ENCODE measurements at regions not wholly inside any gene's neighbourhood (a gene's known extent, or its start where the extent isn't known, plus 50 kb on each side); places are given as distances from the start of the nearest gene placed in this dataset.
"Not testable (repeated sequence)": the region's sequence is repeated elsewhere in the genome, so short reads cannot be mapped to it uniquely, and the experiment has no call there.

DNA sequence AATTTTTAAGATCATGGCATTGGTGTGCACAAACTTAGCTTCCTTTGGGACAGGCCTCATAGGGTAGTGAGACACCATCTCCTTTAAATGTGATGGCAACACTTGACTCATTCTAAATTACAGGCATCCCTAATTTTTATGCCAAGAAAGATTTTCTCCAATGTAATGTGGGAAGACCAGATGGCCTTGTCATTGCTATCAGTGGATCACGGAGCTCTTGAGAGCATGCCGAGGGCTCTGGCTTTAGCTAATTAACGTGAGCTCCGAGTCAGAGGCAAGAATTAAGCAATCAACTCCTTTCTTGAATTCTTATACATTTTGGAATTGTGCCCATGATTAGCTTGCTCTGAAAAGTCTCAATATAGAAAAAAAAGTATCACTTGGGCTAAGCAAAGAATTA is 215.8 kb downstream of the LRRC70 start:
- WGBS, 10 experiments: 0 to 100% (median 80%) methylated on average over 1 to 4 of the region's 4 CpGs; no CpG with 5 or more reads in 1 of the 10 experiments
- no peak overlapping the region for H3K27ac ChIP-seq
- H3K4me1 ChIP-seq (replicated peaks in 1 of 2): no peaks in the 10 kb centered on the region
- in situ Hi-C loops (cut with MboI; ENCODE audit: low pct_unique_long_range_greater_than_20kb in 2 of 9, low sequenced_read_pairs in 9 of 9, unreplicated experiment in 9 of 9): loop anchor here in 3 of 9 experiments (25.0 kb wide), 1 partner anchor 332 kb away; no protein-coding TSS in a partner anchor
- no peak overlapping the region for H3K4me3 ChIP-seq
- ATAC-seq (replicated peaks in 6 of 8): no peak

DNA sequence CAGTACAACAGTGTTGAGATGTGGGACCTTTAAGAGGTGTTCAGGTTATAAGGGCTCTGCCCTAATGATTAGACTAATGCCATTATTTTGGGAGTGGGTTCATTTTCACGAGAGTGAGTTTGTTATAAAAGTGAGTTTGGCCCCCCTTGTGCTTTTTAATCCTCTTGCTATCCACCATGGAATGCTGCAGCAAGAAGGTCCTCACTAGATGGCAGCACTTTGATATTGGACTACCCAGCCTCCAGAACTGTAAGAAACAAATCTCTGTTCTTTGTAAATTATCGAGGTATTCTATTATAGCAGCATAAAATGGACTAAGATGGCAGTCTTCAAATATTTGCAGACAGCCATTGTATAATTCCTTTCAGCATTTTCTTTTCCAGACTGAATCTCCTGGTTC is 212.4 kb downstream of the LRRC70 start:
- no peak overlapping the region for H3K4me3 ChIP-seq
- in situ Hi-C loops (cut with MboI; ENCODE audit: low pct_unique_long_range_greater_than_20kb in 2 of 9, low sequenced_read_pairs in 9 of 9, unreplicated experiment in 9 of 9): loop anchor here in 3 of 9 experiments (25.0 kb wide), 1 partner anchor 329 kb away; no protein-coding TSS in a partner anchor
- no peaks in the 10 kb centered on the region for H3K4me1 ChIP-seq (replicated peaks in 1 of 2)
- ATAC-seq (replicated peaks in 6 of 8): peak in 2 of 8 experiments; percentile 49 to 74
- WGBS, 10 experiments: 0 to 83% (median 50%) methylated on average over 1 to 2 of the region's 2 CpGs; no CpG with 5 or more reads in 1 of the 10 experiments
- H3K27ac ChIP-seq: no peak overlapping the region

DNA sequence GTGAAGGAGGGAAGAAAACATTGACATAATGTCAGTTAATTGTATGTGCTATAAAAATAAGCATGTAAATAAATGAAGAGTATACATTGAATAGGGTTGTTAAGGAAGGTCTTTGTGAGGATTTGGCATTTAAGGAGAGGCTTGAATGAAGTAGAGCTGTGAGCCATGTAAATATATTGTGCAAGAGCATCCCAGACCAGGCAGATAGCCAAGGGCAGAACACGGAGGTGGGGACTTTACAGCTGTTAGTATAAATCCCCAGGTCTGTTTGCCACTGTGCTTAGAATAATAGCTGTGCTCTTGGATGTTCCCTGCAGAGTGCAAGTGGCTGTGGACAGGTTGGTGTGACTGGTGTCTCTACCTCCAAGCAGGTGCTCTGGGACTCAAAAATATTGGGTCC is 211.7 kb downstream of the LRRC70 start:
- peak in 4 of 8 experiments; percentile 53 to 95 (median 83) for ATAC-seq (replicated peaks in 6 of 8)
- Histone ChIP-seq H3K27ac (no peak overlapping the region), H3K4me1 (replicated peaks in 1 of 2) (no peaks in the 10 kb centered on the region), H3K4me3 (no peak overlapping the region)
- in situ Hi-C loops (cut with MboI; ENCODE audit: low pct_unique_long_range_greater_than_20kb in 2 of 9, low sequenced_read_pairs in 9 of 9, unreplicated experiment in 9 of 9): loop anchor here in 3 of 9 experiments (25.0 kb wide), 1 partner anchor 328 kb away; no protein-coding TSS in a partner anchor
- 0 to 86% (median 39%) methylated on average over 1 of the region's 1 CpG; no CpG with 5 or more reads in 4 of the 10 experiments for WGBS, 10 experiments

GRCh38 chr5:62786099-62786498 is 207.5 kb downstream of the LRRC70 start:
- 11 to 83% (median 63%) methylated on average over 1 of the region's 1 CpG; no CpG with 5 or more reads in 1 of the 10 experiments for WGBS, 10 experiments
- ATAC-seq (replicated peaks in 6 of 8): no peak

GRCh38 chr5:62785588-62785987 is 207.0 kb downstream of the LRRC70 start:
- no peak for ATAC-seq (replicated peaks in 6 of 8)
- Histone ChIP-seq H3K4me1 (replicated peaks in 1 of 2) (no peaks in the 10 kb centered on the region), H3K4me3 (no peak overlapping the region), H3K27ac (no peak overlapping the region)
- WGBS, 10 experiments: 33 to 100% (median 94%) methylated on average over 1 to 6 of the region's 6 CpGs; no CpG with 5 or more reads in 1 of the 10 experiments
- in situ Hi-C loops (cut with MboI; ENCODE audit: low pct_unique_long_range_greater_than_20kb in 2 of 9, low sequenced_read_pairs in 9 of 9, unreplicated experiment in 9 of 9): loop anchor here in 3 of 9 experiments (25.0 kb wide), 1 partner anchor 323 kb away; no protein-coding TSS in a partner anchor

More at GRCh38 chr5:62786099-62786498, 207.5 kb downstream of the LRRC70 start:
- no peaks in the 10 kb centered on the region for H3K4me1 ChIP-seq (replicated peaks in 1 of 2)
- H3K4me3 ChIP-seq: no peak overlapping the region
- in situ Hi-C loops (cut with MboI; ENCODE audit: low pct_unique_long_range_greater_than_20kb in 2 of 9, low sequenced_read_pairs in 9 of 9, unreplicated experiment in 9 of 9): loop anchor here in 3 of 9 experiments (25.0 kb wide), 1 partner anchor 324 kb away; no protein-coding TSS in a partner anchor
- no peak overlapping the region for H3K27ac ChIP-seq

DNA sequence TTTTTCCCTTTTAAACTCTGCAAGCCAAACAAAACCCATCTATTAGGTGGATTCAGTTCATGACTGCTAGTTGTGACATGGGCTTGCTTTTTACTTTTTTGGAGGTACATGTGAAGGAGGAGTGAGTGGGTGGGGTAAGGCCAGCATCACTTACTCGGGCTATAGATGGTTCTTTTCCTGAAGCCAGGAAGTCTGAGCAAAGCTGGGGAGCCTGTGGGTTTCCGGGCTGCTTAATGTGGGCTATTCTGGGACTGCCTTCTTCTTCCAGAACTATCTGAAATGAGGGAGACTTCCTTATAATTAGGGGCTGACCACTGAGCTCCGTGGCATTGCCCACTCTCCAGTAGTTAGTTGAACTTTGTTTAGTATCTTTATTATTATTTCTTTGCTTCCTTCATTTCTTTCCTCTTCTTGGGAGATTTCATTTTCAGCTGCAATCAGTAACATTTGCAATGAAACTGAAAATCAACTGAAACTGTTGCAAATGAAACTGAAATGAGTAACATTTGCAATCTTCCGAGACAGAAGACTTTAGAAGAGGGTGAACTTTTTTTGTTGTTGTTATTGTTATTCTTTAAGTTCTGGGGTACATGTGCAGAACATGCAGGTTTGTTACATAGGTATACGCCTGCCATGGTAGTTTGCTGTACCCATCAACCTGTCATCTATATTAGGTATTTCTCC is 204.9 kb downstream of the LRRC70 start:
- no peaks in the 10 kb centered on the region for H3K4me1 ChIP-seq (replicated peaks in 1 of 2)
- 30 to 100% (median 51%) methylated on average over 1 to 4 of the region's 5 CpGs; no CpG with 5 or more reads in 1 of the 10 experiments for WGBS, 10 experiments
- ATAC-seq (replicated peaks in 6 of 8): no peak
- in situ Hi-C loops (cut with MboI; ENCODE audit: low pct_unique_long_range_greater_than_20kb in 2 of 9, low sequenced_read_pairs in 9 of 9, unreplicated experiment in 9 of 9): loop anchor here in 3 of 9 experiments (25.0 kb wide), 1 partner anchor 321 kb away; no protein-coding TSS in a partner anchor
- H3K4me3 ChIP-seq: no peak overlapping the region
- H3K27ac ChIP-seq: no peak overlapping the region

DNA sequence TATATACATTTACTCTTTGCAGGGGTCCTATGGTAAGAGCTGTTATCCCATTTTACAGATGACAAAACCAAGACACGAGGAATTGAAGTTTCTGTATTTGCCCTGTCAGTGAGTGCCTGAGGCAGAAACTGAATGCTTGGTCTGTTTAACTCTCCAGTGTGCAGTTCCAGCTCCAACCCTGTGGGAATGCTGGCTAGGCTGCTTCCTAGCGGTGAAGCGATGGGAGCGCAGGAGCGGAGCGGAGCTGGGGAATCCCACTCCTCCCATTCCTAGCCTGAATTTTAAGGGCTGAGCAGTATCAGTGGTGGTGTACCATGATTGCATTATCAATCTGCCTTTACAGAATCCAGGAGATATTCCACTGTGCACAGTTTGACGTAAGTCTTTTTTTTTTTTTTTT is 202.3 kb downstream of the LRRC70 start:
- Histone ChIP-seq H3K4me3 (no peak overlapping the region), H3K27ac (no peak overlapping the region), H3K4me1 (replicated peaks in 1 of 2) (no peaks in the 10 kb centered on the region)
- in situ Hi-C loops (cut with MboI; ENCODE audit: low pct_unique_long_range_greater_than_20kb in 2 of 9, low sequenced_read_pairs in 9 of 9, unreplicated experiment in 9 of 9): loop anchor here in 3 of 9 experiments (25.0 kb wide), 1 partner anchor 319 kb away; no protein-coding TSS in a partner anchor
- ATAC-seq (replicated peaks in 6 of 8): no peak
- WGBS, 10 experiments: 67 to 100% (median 84%) methylated on average over 1 to 3 of the region's 7 CpGs; no CpG with 5 or more reads in 4 of the 10 experiments

DNA sequence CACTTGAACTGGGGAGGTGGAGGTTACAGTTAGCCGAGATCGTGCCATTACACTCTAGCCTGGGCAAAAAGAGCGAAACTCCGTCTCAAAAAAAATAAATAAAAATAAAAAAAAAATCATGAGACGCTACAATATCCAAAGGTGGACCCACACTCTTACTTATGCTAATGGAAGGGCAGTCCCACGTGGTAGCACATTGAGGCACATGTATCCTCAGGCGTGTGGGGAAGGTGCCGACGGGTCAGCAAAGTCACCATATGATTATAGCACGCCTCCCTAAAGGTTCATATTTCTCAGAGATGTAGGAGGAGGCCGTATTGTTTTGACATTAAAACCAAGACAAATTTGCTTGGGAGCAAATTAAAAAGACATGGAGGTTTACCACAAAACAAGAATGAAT is 201.6 kb downstream of the LRRC70 start:
- no peak for ATAC-seq (replicated peaks in 6 of 8)
- Histone ChIP-seq H3K4me3 (no peak overlapping the region), H3K4me1 (replicated peaks in 1 of 2) (no peaks in the 10 kb centered on the region), H3K27ac (no peak overlapping the region)
- in situ Hi-C loops (cut with MboI; ENCODE audit: low pct_unique_long_range_greater_than_20kb in 2 of 9, low sequenced_read_pairs in 9 of 9, unreplicated experiment in 9 of 9): loop anchor here in 3 of 9 experiments (25.0 kb wide), 1 partner anchor 318 kb away; no protein-coding TSS in a partner anchor
- WGBS, 10 experiments: 20 to 93% (median 80%) methylated on average over 1 to 9 of the region's 11 CpGs; no CpG with 5 or more reads in 1 of the 10 experiments

DNA sequence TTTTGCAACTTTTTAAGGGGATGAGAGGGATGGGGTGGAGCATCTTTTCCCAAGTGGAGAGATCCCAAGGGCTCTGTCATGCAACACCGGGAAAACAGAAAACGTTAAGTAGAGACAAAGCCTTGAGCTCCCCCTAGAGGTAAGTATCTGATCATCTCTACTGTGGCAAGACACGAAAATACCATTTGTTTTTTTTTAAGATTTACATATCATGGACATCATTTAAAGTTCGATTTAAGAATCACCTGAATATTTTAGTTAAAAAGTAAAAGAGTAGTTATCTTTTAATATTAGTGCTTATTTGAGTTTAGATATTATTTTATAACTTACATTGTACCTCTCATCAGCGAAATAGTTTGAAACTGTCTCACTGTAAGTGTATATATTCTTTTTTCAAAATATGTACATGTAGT is 200.4 kb downstream of the LRRC70 start:
- Histone ChIP-seq H3K4me3 (no peak overlapping the region), H3K27ac (no peak overlapping the region), H3K4me1 (replicated peaks in 1 of 2) (no peaks in the 10 kb centered on the region)
- peak; percentile 63 to 99 (median 80) for ATAC-seq (replicated peaks in 6 of 8)
- WGBS, 10 experiments: 0 to 50% (median 21%) methylated on average over 2 to 5 of the region's 5 CpGs
- in situ Hi-C loops (cut with MboI; ENCODE audit: low pct_unique_long_range_greater_than_20kb in 2 of 9, low sequenced_read_pairs in 9 of 9, unreplicated experiment in 9 of 9): loop anchor here in 3 of 9 experiments (25.0 kb wide), 1 partner anchor 317 kb away; no protein-coding TSS in a partner anchor

DNA sequence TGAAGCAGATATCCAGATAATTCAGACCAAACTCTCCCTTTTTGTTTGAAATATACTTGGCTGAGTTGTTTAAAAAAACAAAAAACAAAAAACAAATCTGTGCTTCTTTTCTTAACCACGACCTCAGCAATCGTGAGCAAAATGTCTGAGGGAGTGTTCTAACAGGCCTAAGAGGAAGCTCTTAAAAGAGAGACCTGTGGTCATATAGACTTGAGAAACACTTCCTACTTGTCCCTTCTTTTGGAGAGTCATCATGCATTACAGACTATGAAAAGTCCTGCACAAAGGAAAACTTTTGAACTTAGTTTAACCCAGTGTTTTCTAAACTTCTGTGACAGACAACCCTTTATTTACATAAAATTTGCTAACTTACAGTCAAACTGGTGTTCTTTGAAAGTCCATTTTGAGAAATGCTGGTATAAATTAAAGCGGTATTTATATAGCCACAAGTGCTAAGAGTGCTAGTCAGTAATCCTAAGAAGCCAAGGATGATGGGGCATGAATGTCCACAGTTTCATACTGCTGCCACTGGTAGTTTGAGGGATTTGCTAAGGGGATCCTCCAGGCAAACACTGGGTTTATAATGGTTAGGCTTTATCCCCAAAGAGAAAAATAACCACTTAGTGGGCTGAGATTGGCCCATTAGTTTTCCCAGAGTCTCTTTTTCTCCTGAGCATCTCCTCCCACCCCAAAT is 199.8 kb downstream of the LRRC70 start:
- ATAC-seq (replicated peaks in 6 of 8): peak in 6 of 8 experiments; percentile 12 to 75 (median 46)
- whole genome bisulfite sequencing, 10 experiments: 33 to 100% (median 85%) methylated on average over 3 of the region's 3 CpGs; no CpG with 5 or more reads in 1 of the 10 experiments

GRCh38 chr5:62777081-62777480 is 198.5 kb downstream of the LRRC70 start:
- ATAC-seq (replicated peaks in 6 of 8); H3K27ac ChIP-seq; H3K4me1 ChIP-seq (replicated peaks in 1 of 2); H3K4me3 ChIP-seq: not testable (repeated sequence)
- in situ Hi-C loops (cut with MboI; ENCODE audit: low pct_unique_long_range_greater_than_20kb in 2 of 9, low sequenced_read_pairs in 9 of 9, unreplicated experiment in 9 of 9): loop anchor here in 3 of 9 experiments (25.0 kb wide), 1 partner anchor 315 kb away; no protein-coding TSS in a partner anchor
- WGBS, 10 experiments: 40 to 100% (median 100%) methylated on average over 2 to 4 of the region's 15 CpGs; no CpG with 5 or more reads in 7 of the 10 experiments

More for the DNA sequence above, 199.8 kb downstream of the LRRC70 start:
- Histone ChIP-seq H3K27ac (no peak overlapping the region), H3K4me3 (no peak overlapping the region), H3K4me1 (replicated peaks in 1 of 2) (no peaks in the 10 kb centered on the region)
- in situ Hi-C loops (cut with MboI; ENCODE audit: low pct_unique_long_range_greater_than_20kb in 2 of 9, low sequenced_read_pairs in 9 of 9, unreplicated experiment in 9 of 9): loop anchor here in 3 of 9 experiments (25.0 kb wide), 1 partner anchor 316 kb away; no protein-coding TSS in a partner anchor

GRCh38 chr5:62776592-62776991 is 198.0 kb downstream of the LRRC70 start:
- not testable (repeated sequence) for H3K4me3 ChIP-seq; H3K27ac ChIP-seq; H3K4me1 ChIP-seq (replicated peaks in 1 of 2); ATAC-seq (replicated peaks in 6 of 8)
- WGBS, 10 experiments: 60 to 92% (median 62%) methylated on average over 2 of the region's 5 CpGs; no CpG with 5 or more reads in 7 of the 10 experiments
- in situ Hi-C loops (cut with MboI; ENCODE audit: low pct_unique_long_range_greater_than_20kb in 2 of 9, low sequenced_read_pairs in 9 of 9, unreplicated experiment in 9 of 9): loop anchor here in 3 of 9 experiments (25.0 kb wide), 1 partner anchor 314 kb away; no protein-coding TSS in a partner anchor
